CD14-positive monocyte (primary cell): ENCODE measurements at regions not wholly inside any gene's neighbourhood (a gene's known extent, or its start where the extent isn't known, plus 50 kb on each side); places are given as distances from the start of the nearest gene placed in this dataset.

Experiments used
- DNase-seq, 3 donors: peaks; one replicate each; pipeline ENCODE4 v3.0.0-alpha.2; 2011 to 2022
- H2AFZ ChIP-seq: 2 replicates; pipeline ENCODE4 v1.6.0; 2012; ENCODE audit warnings: mild to moderate bottlenecking, low read depth, low read length, inconsistent platforms; ENCODE audit not compliant: insufficient read depth, poor library complexity, severe bottlenecking
- H3K27ac ChIP-seq, 2 donors: 1 replicate in 1 of 2; 2 replicates in 1 of 2; pipeline ENCODE4 v1.5.1; 2012 to 2013; ENCODE audit warnings: low read length in 2 of 2, control low read depth in 1 of 2, inconsistent platforms in 1 of 2, low read depth in 1 of 2, mild to moderate bottlenecking in 1 of 2
- H3K27me3 ChIP-seq, 2 donors: one replicate each; pipeline versions ENCODE4 v1.6.0 to v1.6.1; 2011 to 2013; ENCODE audit warnings: low read length in 2 of 2; ENCODE audit not compliant: control insufficient read depth in 2 of 2, insufficient read depth in 2 of 2
- H3K36me3 ChIP-seq, 2 donors: replicated peaks in 1 of 2; 1 replicate in 1 of 2; 2 replicates in 1 of 2; pipeline versions ENCODE4 v1.5.1 to v1.6.1; 2012 to 2013; ENCODE audit warnings: low read length in 2 of 2, control low read depth in 1 of 2, inconsistent platforms in 1 of 2, mild to moderate bottlenecking in 1 of 2; ENCODE audit not compliant: insufficient read depth in 2 of 2, control insufficient read depth in 1 of 2
- H3K4me1 ChIP-seq, 2 donors: 1 replicate in 1 of 2; 2 replicates in 1 of 2; pipeline versions ENCODE4 v1.5.1 to v1.6.1; 2012 to 2013; ENCODE audit warnings: low read length in 2 of 2, control low read depth in 1 of 2, inconsistent platforms in 1 of 2, mild to moderate bottlenecking in 1 of 2, moderate library complexity in 1 of 2; ENCODE audit not compliant: insufficient read depth in 2 of 2, control insufficient read depth in 1 of 2
- H3K4me2 ChIP-seq: replicated peaks from 2 replicates; pipeline ENCODE3; 2012; ENCODE audit warnings: low read length, moderate library complexity, mild to moderate bottlenecking; ENCODE audit not compliant: poor library complexity, severe bottlenecking; ENCODE audit errors: extremely low read depth
- H3K4me3 ChIP-seq, 3 experiments: fragments of 200-600 bp in 1 of 3; sonication (generic) in 1 of 3; replicated peaks in 1 of 3; 1 replicate in 2 of 3; 2 replicates in 1 of 3; pipeline ENCODE4 v1.5.1; 2011 to 2013; ENCODE audit warnings: low read length in 3 of 3, mild to moderate bottlenecking in 3 of 3, control low read depth in 2 of 3, low read depth in 2 of 3, inconsistent platforms in 1 of 3, moderate library complexity in 1 of 3
- H3K79me2 ChIP-seq: 2 replicates; pipeline ENCODE4 v1.6.0; 2012; ENCODE audit warnings: mild to moderate bottlenecking, control low read depth, inconsistent platforms, low read length, moderate library complexity; ENCODE audit not compliant: insufficient read depth
- H3K9ac ChIP-seq: 2 replicates; pipeline ENCODE4 v1.6.0; 2017; ENCODE audit warnings: low read length, mild to moderate bottlenecking; ENCODE audit not compliant: insufficient read depth, poor library complexity, severe bottlenecking
- H3K9me3 ChIP-seq, 2 donors: replicated peaks in 1 of 2; 1 replicate in 1 of 2; 2 replicates in 1 of 2; pipeline versions ENCODE4 v1.5.1 to v1.6.1; 2012 to 2013; ENCODE audit warnings: low read length in 2 of 2, control low read depth in 1 of 2; ENCODE audit not compliant: control insufficient read depth in 1 of 2, insufficient read depth in 1 of 2
- H4K20me1 ChIP-seq: 2 replicates; pipeline ENCODE4 v1.6.0; 2012; ENCODE audit warnings: mild to moderate bottlenecking, low read length, control low read depth, moderate library complexity; ENCODE audit not compliant: insufficient read depth
- H3K27ac Mint-ChIP-seq, 7 donors: one replicate each; pipeline ENCODE4 v1.8.0; 2020; ENCODE audit warnings: mild to moderate bottlenecking in 7 of 7, mixed read lengths in 7 of 7, moderate library complexity in 6 of 7, inconsistent platforms in 2 of 7
- H3K27me3 Mint-ChIP-seq, 3 donors: one replicate each; pipeline ENCODE4 v1.8.0; 2021 to 2022; ENCODE audit warnings: low read depth in 3 of 3, mild to moderate bottlenecking in 3 of 3, mixed read lengths in 3 of 3, moderate library complexity in 3 of 3, inconsistent platforms in 1 of 3
- H3K36me3 Mint-ChIP-seq, 2 donors: one replicate each; pipeline ENCODE4 v1.8.0; 2020; ENCODE audit warnings: mixed read lengths in 2 of 2, inconsistent platforms in 1 of 2, mild to moderate bottlenecking in 1 of 2
- H3K4me1 Mint-ChIP-seq: one replicate; pipeline ENCODE4 v1.8.0; 2020; ENCODE audit warnings: mild to moderate bottlenecking, mixed read lengths
- H3K4me3 Mint-ChIP-seq, 2 donors: one replicate each; pipeline ENCODE4 v1.8.0; 2020; ENCODE audit warnings: mild to moderate bottlenecking in 2 of 2, mixed read lengths in 2 of 2, moderate library complexity in 1 of 2
- H3K9me3 Mint-ChIP-seq, 7 donors: one replicate each; pipeline ENCODE4 v1.8.0; 2020 to 2022; ENCODE audit warnings: mixed read lengths in 7 of 7, mild to moderate bottlenecking in 6 of 7, moderate library complexity in 6 of 7, inconsistent platforms in 2 of 7
- CTCF ChIP-seq: fragments of 200-600 bp; IDR thresholded peaks from one replicate; pipeline ENCODE4 v1.8.0; 2022; ENCODE audit warnings: antibody characterized with exemption, mild to moderate bottlenecking
- WGBS: methylation state at CpG from one replicate; pipeline ENCODE4 v1.1.5; 2013; ENCODE audit warnings: missing lambda C conversion rate; ENCODE audit not compliant: insufficient coverage; 5-methylcytosine and 5-hydroxymethylcytosine counted together
- intact Hi-C, 2 donors: fragments of 100-400 bp; cut with micrococcal nuclease; formaldehyde crosslinking; loops; one replicate each; pipeline versions ENCODE4 v1.15.0 to v1.15.1; 2023

- Mint-ChIP-seq H3K4me1 (peaks cover 4% of the 10 kb centered on the region), H3K9me3 (peaks cover 0 to 3% (median 0%) of the 10 kb centered on the region in 7 donors), H3K27ac (no peak overlapping the region), H3K36me3 (no peaks in the 10 kb centered on the region), H3K4me3 (no peak overlapping the region), H3K27me3 (no peaks in the 10 kb centered on the region)
- DNase-seq = no peak
- H3K4me1 ChIP-seq = no peaks in the 10 kb centered on the region
- H3K9ac ChIP-seq = no peak overlapping the region
- H3K27ac ChIP-seq = no peak overlapping the region
- H3K79me2 ChIP-seq = no peaks in the 10 kb centered on the region
- TF ChIP-seq CTCF = no peak
- H3K36me3 ChIP-seq = no peaks in the 10 kb centered on the region
- H3K4me2 ChIP-seq = no peak overlapping the region
- no peaks in the 10 kb centered on the region for H3K27me3 ChIP-seq
- H4K20me1 ChIP-seq = no peaks in the 10 kb centered on the region
- intact Hi-C loops = no loop called here
- no peak overlapping the region for H3K4me3 ChIP-seq
- H2AFZ ChIP-seq = no peak overlapping the region
- H3K9me3 ChIP-seq = no peaks in the 10 kb centered on the region
Measured at GRCh38 chr7:116337800-116338199, 127.5 kb downstream of the TES start.

GRCh38 chr7:116339564-116339963 is 129.2 kb downstream of the TES start:
- Histone ChIP-seq H4K20me1 (no peaks in the 10 kb centered on the region), H3K79me2 (no peaks in the 10 kb centered on the region), H3K4me1 (no peaks in the 10 kb centered on the region), H3K9ac (no peak overlapping the region), H3K4me2 (no peak overlapping the region), H3K9me3 (no peaks in the 10 kb centered on the region), H3K4me3 (no peak overlapping the region), H2AFZ (no peak overlapping the region), H3K27ac (no peak overlapping the region), H3K27me3 (no peaks in the 10 kb centered on the region), H3K36me3 (no peaks in the 10 kb centered on the region)
- Mint-ChIP-seq H3K36me3 (no peaks in the 10 kb centered on the region), H3K27ac (no peak overlapping the region), H3K9me3 (peaks cover 0 to 3% (median 0%) of the 10 kb centered on the region in 7 donors), H3K4me3 (no peak overlapping the region), H3K4me1 (peaks cover 4% of the 10 kb centered on the region), H3K27me3 (no peaks in the 10 kb centered on the region)
- no peak for DNase-seq
- intact Hi-C loops = no loop called here
- no CpG with 5 or more reads among the region's 3 CpGs for WGBS
- no peak for TF ChIP-seq CTCF
